WERI-Rb-1 (cell line): ENCODE measurements at regions not wholly inside any gene's neighbourhood (a gene's known extent, or its start where the extent isn't known, plus 50 kb on each side); places are given as distances from the start of the nearest gene placed in this dataset.

Experiments
- DNase-seq: peaks from one replicate; pipeline ENCODE4 v3.0.0-alpha.2; 2020
- H3K27ac ChIP-seq: fragments of 250-450 bp; sonication (Bioruptor Pico); 2 replicates; pipeline ENCODE4 v1.5.1; 2020; ENCODE audit warnings: mild to moderate bottlenecking, moderate library complexity
- H3K27me3 ChIP-seq: fragments of 250-450 bp; sonication (Bioruptor Pico); 2 replicates; pipeline ENCODE4 v1.5.1; 2021; ENCODE audit warnings: mild to moderate bottlenecking, low read depth, moderate library complexity; ENCODE audit not compliant: insufficient read depth, severe bottlenecking
- H3K36me3 ChIP-seq: fragments of 250-450 bp; sonication (Bioruptor Pico); 2 replicates; pipeline ENCODE4 v1.5.1; 2020; ENCODE audit warnings: mild to moderate bottlenecking, moderate library complexity
- H3K4me3 ChIP-seq: 2 replicates; pipeline ENCODE4 v1.5.1; 2011; ENCODE audit warnings: low read depth, mild to moderate bottlenecking, control low read depth, low read length
- H3K9me3 ChIP-seq: fragments of 250-450 bp; sonication (Bioruptor Pico); 2 replicates; pipeline ENCODE4 v1.5.1; 2021; ENCODE audit warnings: mild to moderate bottlenecking, moderate library complexity; ENCODE audit not compliant: severe bottlenecking
- TF ChIP-seq, protein P1 (sequence below): IDR thresholded peaks from 2 replicates; pipeline ENCODE4 v1.5.1; 2011; ENCODE audit warnings: low read depth, mild to moderate bottlenecking, control low read depth, inconsistent platforms, low read length

GRCh38 chr13:82439159-82439904, 1442.9 kb downstream of the SLITRK1 start:
- H3K9me3 ChIP-seq = no peaks in the 10 kb centered on the region
- H3K36me3 ChIP-seq = no peaks in the 10 kb centered on the region
- no peak for DNase-seq
- no peaks in the 10 kb centered on the region for H3K27me3 ChIP-seq
- TF ChIP-seq, protein P1, sequence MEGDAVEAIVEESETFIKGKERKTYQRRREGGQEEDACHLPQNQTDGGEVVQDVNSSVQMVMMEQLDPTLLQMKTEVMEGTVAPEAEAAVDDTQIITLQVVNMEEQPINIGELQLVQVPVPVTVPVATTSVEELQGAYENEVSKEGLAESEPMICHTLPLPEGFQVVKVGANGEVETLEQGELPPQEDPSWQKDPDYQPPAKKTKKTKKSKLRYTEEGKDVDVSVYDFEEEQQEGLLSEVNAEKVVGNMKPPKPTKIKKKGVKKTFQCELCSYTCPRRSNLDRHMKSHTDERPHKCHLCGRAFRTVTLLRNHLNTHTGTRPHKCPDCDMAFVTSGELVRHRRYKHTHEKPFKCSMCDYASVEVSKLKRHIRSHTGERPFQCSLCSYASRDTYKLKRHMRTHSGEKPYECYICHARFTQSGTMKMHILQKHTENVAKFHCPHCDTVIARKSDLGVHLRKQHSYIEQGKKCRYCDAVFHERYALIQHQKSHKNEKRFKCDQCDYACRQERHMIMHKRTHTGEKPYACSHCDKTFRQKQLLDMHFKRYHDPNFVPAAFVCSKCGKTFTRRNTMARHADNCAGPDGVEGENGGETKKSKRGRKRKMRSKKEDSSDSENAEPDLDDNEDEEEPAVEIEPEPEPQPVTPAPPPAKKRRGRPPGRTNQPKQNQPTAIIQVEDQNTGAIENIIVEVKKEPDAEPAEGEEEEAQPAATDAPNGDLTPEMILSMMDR = no peak
- no peak overlapping the region for H3K27ac ChIP-seq
- H3K4me3 ChIP-seq = no peak overlapping the region

DNA sequence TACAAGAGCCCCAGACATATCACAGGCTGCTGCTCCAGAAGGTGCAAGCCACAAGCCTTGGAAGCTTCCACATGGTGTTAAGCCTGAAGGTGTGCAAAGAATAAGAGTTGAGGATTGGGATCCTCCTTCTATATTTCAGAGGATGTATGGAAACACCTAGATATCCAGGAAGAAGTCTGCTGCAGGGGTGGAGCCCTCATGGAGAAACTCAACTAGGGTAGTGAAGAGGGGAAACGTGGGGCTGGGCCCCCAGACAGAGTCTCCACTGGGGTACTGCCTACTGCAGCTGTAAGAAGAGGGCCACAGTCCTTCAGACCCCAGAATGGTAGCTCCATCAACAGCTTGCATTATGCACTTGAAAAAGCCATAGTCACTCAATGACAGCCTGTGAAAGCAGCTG, 1444.0 kb downstream of the SLITRK1 start:
- Histone ChIP-seq H3K27ac (no peak overlapping the region), H3K27me3 (no peaks in the 10 kb centered on the region), H3K9me3 (no peaks in the 10 kb centered on the region), H3K4me3 (no peak overlapping the region), H3K36me3 (no peaks in the 10 kb centered on the region)
- DNase-seq = no peak
- TF ChIP-seq, protein P1 = no peak

DNA sequence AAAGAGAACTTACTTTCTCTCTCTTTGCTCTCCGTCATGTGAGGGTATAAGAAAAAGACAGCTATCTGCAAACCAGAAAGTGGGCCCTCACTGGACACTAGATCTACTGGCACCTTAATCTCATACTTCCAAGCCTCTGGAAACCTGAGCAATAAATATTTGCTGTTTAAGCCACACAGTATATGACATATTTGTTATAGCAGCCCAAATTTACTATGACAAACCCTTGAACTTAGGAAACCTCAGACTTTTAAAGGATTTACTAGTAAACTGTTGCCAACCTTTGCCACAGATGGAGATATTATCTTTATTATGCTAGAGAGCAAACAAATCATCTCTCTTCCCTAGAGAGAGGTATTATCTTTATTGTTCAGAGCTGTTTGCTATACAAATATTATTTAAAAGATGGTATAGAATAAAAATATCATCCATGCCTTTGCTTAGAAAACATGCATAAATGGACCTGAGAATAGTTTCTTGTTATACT, 1446.1 kb downstream of the SLITRK1 start:
- Histone ChIP-seq H3K4me3 (no peak overlapping the region), H3K27ac (no peak overlapping the region), H3K9me3 (no peaks in the 10 kb centered on the region), H3K36me3 (no peaks in the 10 kb centered on the region), H3K27me3 (no peaks in the 10 kb centered on the region)
- TF ChIP-seq, protein P1 = no peak
- no peak for DNase-seq

- H3K27me3 ChIP-seq = no peaks in the 10 kb centered on the region
- H3K9me3 ChIP-seq = no peaks in the 10 kb centered on the region
- H3K36me3 ChIP-seq = no peaks in the 10 kb centered on the region
- DNase-seq = no peak
- no peak overlapping the region for H3K4me3 ChIP-seq
- no peak overlapping the region for H3K27ac ChIP-seq
- TF ChIP-seq, protein P1 = no peak
These were observed 1449.3 kb downstream of the SLITRK1 start for GRCh38 chr13:82432949-82433348.

DNA sequence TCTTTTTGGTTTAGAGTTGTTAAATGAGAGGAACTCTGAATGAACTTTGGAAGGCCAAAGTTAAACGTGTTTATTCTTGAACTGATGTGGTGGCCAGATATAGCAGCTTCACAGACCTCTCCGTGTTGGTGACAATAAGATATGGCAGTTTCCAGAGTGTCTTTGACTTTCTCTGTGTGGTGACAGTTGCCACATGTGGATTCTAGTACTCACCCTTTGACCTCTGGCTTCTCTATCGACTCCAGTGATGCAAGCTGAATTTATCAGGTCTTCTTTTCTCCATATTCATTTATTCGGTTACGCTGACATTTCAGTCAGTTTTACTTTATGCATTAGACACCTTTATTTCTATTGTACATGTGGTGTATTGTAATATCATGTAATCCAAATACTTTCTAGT, 1469.5 kb downstream of the SLITRK1 start:
- Histone ChIP-seq H3K4me3 (no peak overlapping the region), H3K36me3 (no peaks in the 10 kb centered on the region), H3K27me3 (no peaks in the 10 kb centered on the region), H3K9me3 (no peaks in the 10 kb centered on the region), H3K27ac (no peak overlapping the region)
- TF ChIP-seq, protein P1 = no peak
- no peak for DNase-seq

GRCh38 chr13:82407321-82407720, 1475.0 kb downstream of the SLITRK1 start:
- DNase-seq = no peak
- Histone ChIP-seq H3K27me3 (no peaks in the 10 kb centered on the region), H3K9me3 (no peaks in the 10 kb centered on the region), H3K4me3 (no peak overlapping the region), H3K36me3 (no peaks in the 10 kb centered on the region), H3K27ac (no peak overlapping the region)
- TF ChIP-seq, protein P1 = no peak
